ENCODE measurements at regions not wholly inside any gene's neighbourhood (a gene's known extent, or its start where the extent isn't known, plus 50 kb on each side); places are given as distances from the start of the nearest gene placed in this dataset.
A peak's percentile ranks its signal among the peaks of the same experiment; 100 is the strongest.

- H3K4me3 Mint-ChIP-seq: no peak overlapping the region
- no peaks in the 10 kb centered on the region for H3K36me3 Mint-ChIP-seq
- peaks cover 4% of the 10 kb centered on the region; the same call in 1 of the 2 replicates for H3K27me3 Mint-ChIP-seq (ENCODE audit: low read depth)
- TF ChIP-seq NFATC4 (CRISPR knock-in tag; IDR thresholded peaks at IDR 0.05) (no peak), NR3C1 (CRISPR knock-in tag; conservative IDR thresholded peaks at IDR 0.05; ENCODE audit: low read depth) (no peak), RORB (CRISPR knock-in tag; IDR thresholded peaks at IDR 0.05) (no peak), JUN (CRISPR knock-in tag; IDR thresholded peaks at IDR 0.05) (no peak), CDX4 (CRISPR knock-in tag; IDR thresholded peaks at IDR 0.05; ENCODE audit: borderline replicate concordance) (no peak), NFYB (CRISPR knock-in tag; conservative IDR thresholded peaks at IDR 0.05; ENCODE audit: low read depth) (no peak), OVOL2 (CRISPR knock-in tag; IDR thresholded peaks at IDR 0.05; ENCODE audit: borderline replicate concordance) (no peak), MXD4 (CRISPR knock-in tag; IDR thresholded peaks at IDR 0.05; ENCODE audit: borderline replicate concordance) (no peak), TEAD1 (CRISPR knock-in tag; IDR thresholded peaks at IDR 0.05) (no peak), FOXK1 (CRISPR knock-in tag; IDR thresholded peaks at IDR 0.05) (no peak), NFE2L1 (CRISPR knock-in tag; IDR thresholded peaks at IDR 0.05) (no peak), USF2 (CRISPR knock-in tag; IDR thresholded peaks at IDR 0.05) (no peak), SP1 (CRISPR knock-in tag; conservative IDR thresholded peaks at IDR 0.05) (no peak), FOXJ3 (CRISPR knock-in tag; IDR thresholded peaks at IDR 0.05; ENCODE audit: borderline replicate concordance) (no peak), NR1H2 (CRISPR knock-in tag; IDR thresholded peaks at IDR 0.05) (no peak)
- no peak overlapping the region for H3K27ac Mint-ChIP-seq
- H3K4me1 Mint-ChIP-seq: peaks cover 63% of the 10 kb centered on the region
- peaks cover 4% of the 10 kb centered on the region for H3K9me3 Mint-ChIP-seq
- ATAC-seq (no peak), DNase-seq (ENCODE audit: low spot score) (no peak)
- CTCF ChIA-PET: interaction anchor here (6.8 kb wide), 1 partner anchor 113 kb away, joined by 59 read pairs; no protein-coding TSS in a partner anchor
- POLR2A ChIA-PET: no interaction called here
These were observed 62.9 kb upstream of the SNX9 start for GRCh38 chr6:157760137-157760536.

GRCh38 chr6:157760589-157761330 lies 62.3 kb upstream of the SNX9 start:
- CTCF ChIA-PET: interaction anchor here (6.8 kb wide), 1 partner anchor 112 kb away, joined by 59 read pairs; no protein-coding TSS in a partner anchor

GRCh38 chr6:157761331-157761921 lies 61.6 kb upstream of the SNX9 start:
- Mint-ChIP-seq H3K4me1 (peaks cover 51% of the 10 kb centered on the region), H3K9me3 (peaks cover 4% of the 10 kb centered on the region), H3K27ac (peak overlapping the region; percentile 83), H3K27me3 (ENCODE audit: low read depth) (peaks cover 4% of the 10 kb centered on the region; the same call in 1 of the 2 replicates), H3K4me3 (no peak overlapping the region), H3K36me3 (no peaks in the 10 kb centered on the region)
- ATAC-seq (no peak), DNase-seq (ENCODE audit: low spot score) (no peak)
- ChIA-PET CTCF (interaction anchor here (0.9 to 6.8 kb wide), 2 partner anchors 112 to 314 kb away, joined by 3 to 59 read pairs; no protein-coding TSS in a partner anchor), POLR2A (no interaction called here)
- TF ChIP-seq ERG (CRISPR knock-in tag; IDR thresholded peaks at IDR 0.05): no peak

More at GRCh38 chr6:157760589-157761330, 62.3 kb upstream of the SNX9 start:
- POLR2A ChIA-PET: no interaction called here
- Mint-ChIP-seq H3K27ac (no peak overlapping the region), H3K36me3 (no peaks in the 10 kb centered on the region), H3K9me3 (peaks cover 4% of the 10 kb centered on the region), H3K4me1 (peaks cover 56% of the 10 kb centered on the region), H3K4me3 (no peak overlapping the region), H3K27me3 (ENCODE audit: low read depth) (peaks cover 4% of the 10 kb centered on the region; the same call in 1 of the 2 replicates)
- TF ChIP-seq IRF2 (CRISPR knock-in tag; IDR thresholded peaks at IDR 0.05; ENCODE audit: borderline replicate concordance, low read depth) (no peak), ZNF396 (CRISPR knock-in tag; IDR thresholded peaks at IDR 0.05; ENCODE audit: borderline replicate concordance) (no peak), ZNF232 (CRISPR knock-in tag; IDR thresholded peaks at IDR 0.05) (no peak), ZNF416 (CRISPR knock-in tag; IDR thresholded peaks at IDR 0.05) (no peak), JAZF1 (CRISPR knock-in tag; IDR thresholded peaks at IDR 0.05) (no peak), MAX (CRISPR knock-in tag; IDR thresholded peaks at IDR 0.05) (no peak), GABPB1 (CRISPR knock-in tag; IDR thresholded peaks at IDR 0.05) (peak; percentile 51), ESRRA (CRISPR knock-in tag; IDR thresholded peaks at IDR 0.05; ENCODE audit: borderline replicate concordance) (no peak)
- DNase-seq (ENCODE audit: low spot score) (no peak), ATAC-seq (no peak)
